IMR-90 (cell line): ENCODE measurements at regions not wholly inside any gene's neighbourhood (a gene's known extent, or its start where the extent isn't known, plus 50 kb on each side); places are given as distances from the start of the nearest gene placed in this dataset.
A peak's percentile ranks its signal among the peaks of the same experiment; 100 is the strongest.

Source experiments
- ATAC-seq: fragments of 200-7000 bp; cut with Tn5 transposase; 2 replicates; pipeline ENCODE4 v1.9.1; 2020; ENCODE audit warnings: low read depth, mild to moderate bottlenecking, moderate library complexity
- BruUV-seq: library from RNA; stranded (reverse); fragments of 400-500 nt; replicated peaks from 2 replicates; lab custom pipeline; 2021; lab: Mats Ljungman, UMichigan
- CTCF ChIA-PET: fragments of 300-600 bp; formaldehyde crosslinking; extraction: SDS; loops from one replicate; lab custom pipeline; 2021; ENCODE audit warnings: antibody characterized with exemption; lab: Yijun Ruan, JAX
- POLR2A ChIA-PET: fragments of 300-600 bp; sonication (Branson Sonifier 250); formaldehyde crosslinking; loops from one replicate; lab custom pipeline; 2022; ENCODE audit warnings: antibody characterized with exemption; ENCODE audit not compliant: unreplicated experiment; lab: Charles Lee
- DNase-seq: peaks from one replicate; pipeline ENCODE4 v3.0.0; 2013
- H2AFZ ChIP-seq: replicated peaks from 2 replicates; pipeline ENCODE3; 2013; ENCODE audit warnings: low read length, mild to moderate bottlenecking; ENCODE audit not compliant: poor library complexity
- H2AK5ac ChIP-seq: 2 replicates; pipeline ENCODE4 v1.6.1; 2013; ENCODE audit warnings: low read depth, low read length, inconsistent platforms
- H2AK9ac ChIP-seq: replicated peaks from 2 replicates; pipeline ENCODE3; 2013; ENCODE audit warnings: mild to moderate bottlenecking, low read depth, low read length, moderate library complexity; ENCODE audit not compliant: poor library complexity
- H2BK120ac ChIP-seq: 2 replicates; pipeline ENCODE4 v1.6.1; 2013; ENCODE audit warnings: low read depth, low read length, inconsistent platforms
- H2BK15ac ChIP-seq: 3 replicates; pipeline ENCODE4 v1.6.1; 2013; ENCODE audit warnings: low read depth, low read length, inconsistent platforms
- H2BK20ac ChIP-seq: 2 replicates; pipeline ENCODE4 v1.6.1; 2013; ENCODE audit warnings: low read depth, mild to moderate bottlenecking, inconsistent platforms, low read length, moderate library complexity
- H2BK5ac ChIP-seq: 2 replicates; pipeline ENCODE4 v1.6.1; 2013; ENCODE audit warnings: mild to moderate bottlenecking, low read depth, low read length, inconsistent platforms; ENCODE audit not compliant: poor library complexity, severe bottlenecking
- H3K14ac ChIP-seq: replicated peaks from 2 replicates; pipeline ENCODE4 v1.6.1; 2013; ENCODE audit warnings: low read depth, low read length, inconsistent platforms
- H3K18ac ChIP-seq: 2 replicates; pipeline ENCODE4 v1.6.1; 2013; ENCODE audit warnings: low read depth, low read length, control low read depth
- H3K23ac ChIP-seq: 2 replicates; pipeline ENCODE4 v1.6.1; 2013; ENCODE audit warnings: low read depth, low read length, inconsistent platforms
- H3K27ac ChIP-seq: 2 replicates; pipeline ENCODE4 v1.5.1; 2013; ENCODE audit warnings: mild to moderate bottlenecking, control low read depth, low read length; ENCODE audit not compliant: insufficient read depth
- H3K27me3 ChIP-seq: 2 replicates; pipeline ENCODE4 v1.6.1; 2013; ENCODE audit warnings: low read length; ENCODE audit not compliant: control insufficient read depth, insufficient read depth
- H3K36me3 ChIP-seq: 2 replicates; pipeline ENCODE4 v1.6.1; 2013; ENCODE audit warnings: low read length, mixed read lengths; ENCODE audit not compliant: control insufficient read depth, insufficient read depth
- H3K4ac ChIP-seq: 2 replicates; pipeline ENCODE4 v1.6.1; 2013; ENCODE audit warnings: low read depth, low read length, inconsistent platforms
- H3K4me1 ChIP-seq: 2 replicates; pipeline ENCODE4 v1.6.1; 2013; ENCODE audit warnings: low read length, mixed read lengths; ENCODE audit not compliant: control insufficient read depth, insufficient read depth
- H3K4me2 ChIP-seq: 2 replicates; pipeline ENCODE4 v1.6.1; 2013; ENCODE audit warnings: low read depth, mild to moderate bottlenecking, control low read depth, low read length, moderate library complexity
- H3K4me3 ChIP-seq: 2 replicates; pipeline ENCODE4 v1.5.1; 2013; ENCODE audit warnings: low read depth, mild to moderate bottlenecking, control low read depth, low read length, moderate library complexity; ENCODE audit not compliant: insufficient read depth
- H3K56ac ChIP-seq: 2 replicates; pipeline ENCODE4 v1.6.1; 2013; ENCODE audit warnings: low read length, inconsistent platforms; ENCODE audit not compliant: insufficient read depth; ENCODE audit errors: extremely low read depth
- H3K79me1 ChIP-seq, 2 experiments: 2 replicates each; pipeline ENCODE4 v1.6.1; 2013; ENCODE audit warnings: low read length in 2 of 2, inconsistent platforms in 1 of 2, low read depth in 1 of 2
- H3K9ac ChIP-seq: 2 replicates; pipeline ENCODE4 v1.6.1; 2013; ENCODE audit warnings: low read depth, low read length, control low read depth
- H3K9me1 ChIP-seq: 2 replicates; pipeline ENCODE4 v1.6.1; 2013; ENCODE audit warnings: low read length, inconsistent platforms; ENCODE audit not compliant: insufficient read depth
- H3K9me3 ChIP-seq: 2 replicates; pipeline ENCODE4 v1.6.1; 2013; ENCODE audit warnings: low read length; ENCODE audit not compliant: control insufficient read depth, insufficient read depth
- H4K20me1 ChIP-seq: 2 replicates; pipeline ENCODE4 v1.6.1; 2013; ENCODE audit warnings: low read length, inconsistent platforms; ENCODE audit not compliant: insufficient read depth
- H4K5ac ChIP-seq: 2 replicates; pipeline ENCODE4 v1.6.1; 2013; ENCODE audit warnings: mild to moderate bottlenecking, low read depth, low read length, control low read depth
- H4K8ac ChIP-seq, 2 experiments: 2 replicates each; pipeline ENCODE4 v1.6.1; 2013; ENCODE audit warnings: low read depth in 2 of 2, low read length in 2 of 2, control low read depth in 1 of 2, inconsistent platforms in 1 of 2
- H4K91ac ChIP-seq: 2 replicates; pipeline ENCODE4 v1.6.1; 2013; ENCODE audit warnings: low read depth, low read length, inconsistent platforms; ENCODE audit not compliant: insufficient read depth
- BHLHE40 ChIP-seq: fragments of 150-350 bp; IDR thresholded peaks from 2 replicates; pipeline ENCODE4 v1.6.1; 2016; ENCODE audit warnings: mild to moderate bottlenecking, low read depth, low read length
- CEBPB ChIP-seq: IDR thresholded peaks from 2 replicates; pipeline ENCODE4 v1.6.1; 2012; ENCODE audit warnings: low read depth, low read length, improper control_type of control experiment
- CTCF ChIP-seq: conservative IDR thresholded peaks from 2 replicates; pipeline ENCODE4 v1.5.1; 2012; ENCODE audit warnings: mild to moderate bottlenecking, low read depth, low read length, improper control_type of control experiment
- ELK1 ChIP-seq: fragments of 150-350 bp; IDR thresholded peaks from 2 replicates; pipeline ENCODE4 v1.6.1; 2016; ENCODE audit warnings: low read depth, mild to moderate bottlenecking, low read length, moderate library complexity, borderline replicate concordance
- FOS ChIP-seq: fragments of 150-350 bp; IDR thresholded peaks from 2 replicates; pipeline ENCODE4 v1.6.1; 2016; ENCODE audit warnings: low read depth, low read length
- MAFK ChIP-seq: IDR thresholded peaks from 2 replicates; pipeline ENCODE4 v1.6.1; 2012; ENCODE audit warnings: low read depth, low read length, improper control_type of control experiment
- MAZ ChIP-seq: IDR thresholded peaks from 2 replicates; pipeline ENCODE4 v1.6.1; 2012; ENCODE audit warnings: low read depth, mild to moderate bottlenecking, low read length, improper control_type of control experiment, moderate library complexity, borderline replicate concordance
- MXI1 ChIP-seq: IDR thresholded peaks from 2 replicates; pipeline ENCODE4 v1.6.1; 2012; ENCODE audit warnings: low read depth, mild to moderate bottlenecking, low read length, moderate library complexity, borderline replicate concordance
- NFE2L2 ChIP-seq: fragments of 150-350 bp; IDR thresholded peaks from 2 replicates; pipeline ENCODE4 v1.6.1; 2016; ENCODE audit warnings: low read depth, mild to moderate bottlenecking, low read length
- POLR2A ChIP-seq: IDR thresholded peaks from 2 replicates; pipeline ENCODE4 v1.6.1; 2012; ENCODE audit warnings: mild to moderate bottlenecking, low read depth, low read length
- RAD21 ChIP-seq: IDR thresholded peaks from 2 replicates; pipeline ENCODE4 v1.6.1; 2012; ENCODE audit warnings: low read length, improper control_type of control experiment
- RCOR1 ChIP-seq: IDR thresholded peaks from 2 replicates; pipeline ENCODE4 v1.6.1; 2012; ENCODE audit warnings: mild to moderate bottlenecking, low read length, improper control_type of control experiment; ENCODE audit not compliant: insufficient replicate concordance
- RFX5 ChIP-seq: IDR thresholded peaks from 2 replicates; pipeline ENCODE4 v1.8.0; 2012; ENCODE audit warnings: low read depth, mild to moderate bottlenecking, low read length, moderate library complexity
- SMC3 ChIP-seq: fragments of 150-350 bp; IDR thresholded peaks from 2 replicates; pipeline ENCODE4 v1.6.1; 2016; ENCODE audit warnings: low read depth, mild to moderate bottlenecking, antibody characterized with exemption, low read length, moderate library complexity
- USF2 ChIP-seq: fragments of 150-350 bp; IDR thresholded peaks from 2 replicates; pipeline ENCODE4 v1.6.1; 2017; ENCODE audit warnings: mild to moderate bottlenecking, antibody characterized with exemption, low read length, low read depth
- WGBS, 2 experiments: methylation state at CpG; one replicate each; pipeline versions ENCODE4 v1.1.5 to v1.1.7; 2013; ENCODE audit warnings: missing lambda C conversion rate in 2 of 2; ENCODE audit not compliant: insufficient read length in 1 of 2; ENCODE audit errors: extremely low coverage in 2 of 2; 5-methylcytosine and 5-hydroxymethylcytosine counted together
- dilution Hi-C: fragments of 300-500 bp; cut with HindIII; formaldehyde crosslinking; loops from one replicate; pipeline ENCODE4 v1.14.3; 2018; ENCODE audit warnings: low sequenced_read_pairs; ENCODE audit not compliant: unreplicated experiment
- in situ Hi-C: fragments of 300-500 bp; cut with MboI; formaldehyde crosslinking; loops from 3 replicates; pipeline ENCODE4 v1.14.3; 2019; ENCODE audit warnings: low sequenced_read_pairs, inconsistent platforms, mixed read lengths
- intact Hi-C: fragments of 100-400 bp; cut with micrococcal nuclease; formaldehyde crosslinking; loops from 2 replicates; pipeline ENCODE4 v1.10.0; 2022

- H3K4me3 ChIP-seq = no peak overlapping the region
- H2AFZ ChIP-seq = no peak overlapping the region
- TF ChIP-seq FOS (no peak), CEBPB (no peak), POLR2A (no peak), RAD21 (no peak), MXI1 (no peak), MAFK (no peak), RCOR1 (no peak), ELK1 (no peak), RFX5 (no peak), MAZ (no peak), CTCF (no peak), USF2 (no peak), BHLHE40 (no peak), SMC3 (no peak), NFE2L2 (no peak)
- no peak overlapping the region for H2AK5ac ChIP-seq
- H4K5ac ChIP-seq = no peak overlapping the region
- no peak overlapping the region for H2BK20ac ChIP-seq
- 0 out of 2 replicates have a peak overlapping the region, but pooled peaks have one; percentile 14 for H4K91ac ChIP-seq
- H3K36me3 ChIP-seq = no peaks in the 10 kb centered on the region
- dilution Hi-C loops (no loop called here), intact Hi-C loops (no loop called here), in situ Hi-C loops (no loop called here)
- no peak overlapping the region for H3K27ac ChIP-seq
- H3K14ac ChIP-seq = no peak overlapping the region
- no peak overlapping the region for H2BK5ac ChIP-seq
- no peaks in the 10 kb centered on the region for H3K9me3 ChIP-seq
- H3K27me3 ChIP-seq = no peaks in the 10 kb centered on the region
- H3K9ac ChIP-seq = no peak overlapping the region
- no peak overlapping the region for H3K56ac ChIP-seq
- no TSS peak for BruUV-seq
- H3K4ac ChIP-seq = peak overlapping the region; percentile 16; the same call in 1 of the 2 replicates
- peaks cover 2% of the 10 kb centered on the region for H3K4me1 ChIP-seq
- DNase-seq = no peak
- H2BK15ac ChIP-seq = no peak overlapping the region
- no peak overlapping the region for H3K23ac ChIP-seq
- H3K9me1 ChIP-seq = no peaks in the 10 kb centered on the region
- no peak overlapping the region for H2BK120ac ChIP-seq
- CTCF ChIA-PET = no interaction called here
- POLR2A ChIA-PET = no interaction called here
- H3K4me2 ChIP-seq = no peak overlapping the region
- no peak overlapping the region for H2AK9ac ChIP-seq
- H3K79me1 ChIP-seq = no peaks in the 10 kb centered on the region
- ATAC-seq = no peak
- 100% methylated on average over 1 of the region's 3 CpGs; no CpG with 5 or more reads in 1 of the 2 experiments for WGBS, 2 experiments
- H4K8ac ChIP-seq = no peak overlapping the region
- no peaks in the 10 kb centered on the region for H4K20me1 ChIP-seq
- no peak overlapping the region for H3K18ac ChIP-seq
Measured at GRCh38 chr4:15245006-15245530, 182.8 kb upstream of the C1QTNF7 start.
